Esophagus (tissue), 2 donors: ENCODE measurements at regions not wholly inside any gene's neighbourhood (a gene's known extent, or its start where the extent isn't known, plus 50 kb on each side); places are given as distances from the start of the nearest gene placed in this dataset.

Source experiments
- H3K27ac ChIP-seq, 2 donors: one replicate each; pipeline ENCODE4 v1.5.1; 2013; ENCODE audit warnings: low read depth in 2 of 2, mild to moderate bottlenecking in 2 of 2, inconsistent platforms in 1 of 2, low read length in 1 of 2, moderate library complexity in 1 of 2
- H3K27me3 ChIP-seq, 2 donors: one replicate each; pipeline ENCODE4 v1.6.1; 2013; ENCODE audit warnings: low read length in 2 of 2, control low read depth in 1 of 2, mild to moderate bottlenecking in 1 of 2; ENCODE audit not compliant: insufficient read depth in 2 of 2, control insufficient read depth in 1 of 2
- H3K36me3 ChIP-seq, 2 donors: one replicate each; pipeline ENCODE4 v1.6.1; 2013; ENCODE audit warnings: low read length in 1 of 2; ENCODE audit not compliant: control insufficient read depth in 2 of 2, insufficient read depth in 2 of 2
- H3K4me1 ChIP-seq, 2 donors: one replicate each; pipeline ENCODE4 v1.6.1; 2013; ENCODE audit warnings: low read length in 1 of 2; ENCODE audit not compliant: control insufficient read depth in 2 of 2, insufficient read depth in 2 of 2
- H3K4me3 ChIP-seq, 2 donors: one replicate each; pipeline ENCODE4 v1.5.1; 2013; ENCODE audit warnings: low read length in 2 of 2, mild to moderate bottlenecking in 2 of 2, low read depth in 1 of 2, moderate library complexity in 1 of 2
- H3K9me3 ChIP-seq, 2 donors: one replicate each; pipeline ENCODE4 v1.6.1; 2013; ENCODE audit warnings: mild to moderate bottlenecking in 2 of 2, low read depth in 1 of 2, low read length in 1 of 2, moderate library complexity in 1 of 2; ENCODE audit not compliant: control insufficient read depth in 2 of 2, insufficient read depth in 1 of 2
- WGBS, 2 donors: extraction: QIAGEN DNeasy Blood & Tissue Kit; methylation state at CpG; one replicate each; pipeline ENCODE4 v1.1.7; 2013; 5-methylcytosine and 5-hydroxymethylcytosine counted together
- donor health status: healthy with polysubstance abuse.
- donor health status: Bipolar disorder and iron deficiency.

DNA sequence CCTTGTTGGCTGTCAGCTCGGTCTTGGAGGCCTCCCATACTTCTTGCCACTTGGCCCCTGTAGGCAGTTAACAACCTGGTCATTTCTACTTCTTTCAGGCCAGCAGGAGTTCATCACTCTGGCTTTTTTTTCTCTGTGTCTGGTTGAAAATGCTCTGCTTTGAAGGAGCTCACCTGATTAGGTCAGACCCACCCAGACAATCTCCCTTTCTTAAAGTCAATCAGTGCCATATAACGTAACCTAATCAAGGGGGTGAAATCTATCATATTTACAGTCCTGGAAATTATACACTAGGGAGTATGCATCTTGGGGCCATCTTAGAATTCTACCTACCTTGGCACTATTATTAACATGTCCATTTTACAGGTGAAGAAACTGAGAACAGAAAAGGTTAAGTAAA is 155.4 kb downstream of the SREK1 start:
- WGBS, 2 donors, result 91 to 95% methylated on average over 2 of the region's 2 CpGs
- no peak overlapping the region for H3K4me3 ChIP-seq
- H3K27me3 ChIP-seq, result no peaks in the 10 kb centered on the region
- H3K4me1 ChIP-seq, result no peaks in the 10 kb centered on the region
- H3K27ac ChIP-seq, result no peak overlapping the region
- no peaks in the 10 kb centered on the region for H3K9me3 ChIP-seq
- H3K36me3 ChIP-seq, result no peaks in the 10 kb centered on the region

GRCh38 chr5:66302344-66302743 is 158.2 kb downstream of the SREK1 start:
- 92 to 93% methylated on average over 12 of the region's 12 CpGs for WGBS, 2 donors
- Histone ChIP-seq H3K36me3 (no peaks in the 10 kb centered on the region), H3K4me1 (no peaks in the 10 kb centered on the region), H3K9me3 (no peaks in the 10 kb centered on the region), H3K27ac (no peak overlapping the region), H3K27me3 (no peaks in the 10 kb centered on the region), H3K4me3 (no peak overlapping the region)

DNA sequence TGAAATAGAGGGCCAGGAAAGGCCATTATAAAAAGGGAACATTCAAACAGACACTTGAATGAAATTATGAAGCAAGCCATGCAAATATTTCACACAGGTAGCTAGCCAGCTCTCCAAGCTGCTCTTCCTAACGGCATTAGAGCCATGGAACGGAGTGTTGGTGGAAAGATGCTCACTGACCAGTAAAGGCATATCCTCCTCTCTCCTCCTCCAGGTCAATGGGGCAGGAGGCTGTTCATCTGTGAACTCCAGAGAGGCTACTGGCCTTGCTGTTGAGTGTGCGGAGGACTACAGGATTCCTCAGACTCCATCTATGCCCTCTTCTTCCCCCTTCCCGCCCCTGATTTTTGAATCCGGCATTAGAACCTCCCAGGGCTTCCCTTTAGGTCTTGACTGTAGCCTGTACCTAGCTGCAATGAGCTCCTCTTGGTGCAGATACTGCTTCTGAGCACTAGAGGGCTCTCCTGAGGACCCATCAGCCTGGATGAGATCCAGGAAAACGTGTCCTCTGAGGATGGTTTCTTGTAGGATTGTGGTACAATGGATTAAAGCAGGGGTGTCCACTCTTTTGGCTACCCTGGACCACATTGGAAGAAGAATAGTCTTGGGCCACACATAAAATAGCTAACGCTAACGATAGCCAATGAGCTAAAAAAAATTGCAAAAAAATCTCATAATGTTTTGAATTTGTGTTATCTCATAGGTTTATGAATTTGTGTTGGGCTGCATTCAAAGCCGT is 162.2 kb downstream of the SREK1 start:
- no peaks in the 10 kb centered on the region for H3K9me3 ChIP-seq
- WGBS, 2 donors, result 22 to 28% methylated on average over 9 of the region's 9 CpGs

DNA sequence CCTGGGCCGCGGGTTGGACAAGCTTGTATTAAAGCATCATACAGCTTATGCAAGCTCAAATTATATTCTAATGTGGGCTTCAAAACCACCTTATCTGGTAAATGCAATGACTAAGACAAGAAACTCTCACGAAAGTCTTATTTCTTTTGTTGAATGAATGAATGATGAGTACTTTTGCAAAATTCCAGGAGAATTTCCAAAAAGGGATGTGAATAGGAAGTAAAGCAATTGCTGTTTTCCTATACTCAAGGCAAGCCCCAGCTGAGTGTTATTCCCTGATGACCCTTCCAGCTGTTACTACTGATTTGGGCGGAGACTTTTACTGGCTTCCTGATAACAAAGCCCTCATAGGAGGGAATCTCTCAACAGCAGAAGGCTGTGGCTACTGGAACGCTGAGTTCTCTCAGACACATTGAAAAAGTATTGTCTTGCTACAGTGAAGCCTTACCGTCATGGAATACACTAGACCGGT is 162.8 kb downstream of the SREK1 start:
- Histone ChIP-seq H3K27me3 (no peaks in the 10 kb centered on the region), H3K36me3 (no peaks in the 10 kb centered on the region), H3K4me1 (no peaks in the 10 kb centered on the region), H3K9me3 (no peaks in the 10 kb centered on the region), H3K27ac (no peak overlapping the region), H3K4me3 (no peak overlapping the region)
- 52 to 57% methylated on average over 7 of the region's 7 CpGs for WGBS, 2 donors

More for the DNA sequence above, 162.2 kb downstream of the SREK1 start:
- no peak overlapping the region for H3K4me3 ChIP-seq
- H3K36me3 ChIP-seq, result no peaks in the 10 kb centered on the region
- no peaks in the 10 kb centered on the region for H3K4me1 ChIP-seq
- no peaks in the 10 kb centered on the region for H3K27me3 ChIP-seq
- no peak overlapping the region for H3K27ac ChIP-seq

DNA sequence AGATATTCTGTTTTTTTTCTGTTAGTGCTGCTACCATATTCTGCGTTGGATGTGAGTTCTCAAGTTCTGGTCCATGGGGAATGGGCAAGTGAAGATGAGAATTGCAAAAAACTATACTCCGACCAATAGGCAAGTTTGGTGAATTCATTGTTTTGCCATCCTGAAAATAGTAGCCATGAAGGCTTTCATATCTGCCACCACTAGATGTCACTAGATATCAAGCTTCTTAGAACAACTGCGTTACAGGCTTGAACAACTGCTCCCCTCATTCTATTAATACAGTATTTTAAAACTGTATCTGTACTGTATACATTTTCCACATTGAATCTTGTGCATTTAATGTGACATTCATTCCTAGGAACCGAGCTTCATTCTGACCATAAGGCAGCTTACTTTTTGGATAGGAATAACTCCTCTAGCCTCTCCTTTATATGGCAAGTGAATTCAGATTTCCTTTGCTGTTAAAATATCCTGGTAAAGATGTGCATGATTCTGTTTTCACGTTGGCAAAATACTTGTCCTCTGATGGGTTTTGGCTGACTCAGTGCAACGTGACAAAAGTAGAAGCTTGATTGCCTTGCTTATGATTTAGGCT is 163.6 kb downstream of the SREK1 start:
- no peaks in the 10 kb centered on the region for H3K9me3 ChIP-seq
- no peak overlapping the region for H3K27ac ChIP-seq
- no peak overlapping the region for H3K4me3 ChIP-seq
- H3K27me3 ChIP-seq, result no peaks in the 10 kb centered on the region
- H3K36me3 ChIP-seq, result no peaks in the 10 kb centered on the region
- whole genome bisulfite sequencing, 2 donors, result 9 to 11% methylated on average over 6 of the region's 6 CpGs
- H3K4me1 ChIP-seq, result no peaks in the 10 kb centered on the region

GRCh38 chr5:66312266-66312665 is 168.2 kb downstream of the SREK1 start:
- Histone ChIP-seq H3K4me1 (no peaks in the 10 kb centered on the region), H3K27me3 (no peaks in the 10 kb centered on the region), H3K9me3 (peaks cover 0 to 2% of the 10 kb centered on the region in 2 donors), H3K4me3 (no peak overlapping the region), H3K27ac (no peak overlapping the region), H3K36me3 (no peaks in the 10 kb centered on the region)
- 76 to 83% methylated on average over 2 of the region's 2 CpGs for WGBS, 2 donors

- H3K4me3 ChIP-seq, result no peak overlapping the region
- no peak overlapping the region for H3K27ac ChIP-seq
- no peaks in the 10 kb centered on the region for H3K4me1 ChIP-seq
- no peaks in the 10 kb centered on the region for H3K27me3 ChIP-seq
- peaks cover 0 to 2% of the 10 kb centered on the region in 2 donors for H3K9me3 ChIP-seq
- H3K36me3 ChIP-seq, result no peaks in the 10 kb centered on the region
Measured at GRCh38 chr5:66315784-66316183, 171.7 kb downstream of the SREK1 start.

DNA sequence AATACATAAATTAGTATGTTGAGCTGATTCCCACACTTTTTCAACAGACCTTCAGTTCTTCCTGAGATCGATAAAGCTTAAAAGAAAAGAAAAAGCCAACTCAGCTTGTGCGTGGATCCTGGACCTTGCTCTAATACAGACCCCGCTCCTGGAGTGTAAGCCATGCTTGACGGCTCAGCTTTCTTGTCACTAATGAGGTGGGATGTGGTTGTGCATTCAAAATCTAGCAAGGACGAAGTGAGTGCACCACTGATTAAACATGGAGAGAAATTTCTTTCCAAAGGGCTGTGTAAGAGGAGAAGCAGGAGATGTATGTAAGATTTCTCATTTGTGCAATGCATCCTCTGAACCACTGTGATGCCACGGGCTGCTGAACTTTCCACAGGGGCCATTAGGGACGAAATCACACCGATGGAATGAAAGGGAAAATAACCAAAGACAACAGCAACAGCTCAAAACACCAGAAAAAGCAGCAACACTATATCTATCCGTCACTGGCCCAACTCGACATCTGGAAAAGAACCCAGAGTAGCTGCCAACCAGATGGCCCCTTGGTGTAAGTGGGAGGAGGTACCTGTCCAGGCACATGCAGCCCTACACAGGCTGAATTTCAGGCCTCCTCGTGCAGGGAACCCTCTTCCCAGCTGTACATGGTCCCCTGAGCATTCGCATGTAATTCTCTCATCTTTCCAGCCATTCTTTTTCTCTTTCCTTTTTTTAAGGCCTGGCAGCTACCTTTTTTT is 178.9 kb downstream of the SREK1 start:
- no peaks in the 10 kb centered on the region for H3K9me3 ChIP-seq
- 83 to 85% methylated on average over 12 of the region's 12 CpGs for WGBS, 2 donors

DNA sequence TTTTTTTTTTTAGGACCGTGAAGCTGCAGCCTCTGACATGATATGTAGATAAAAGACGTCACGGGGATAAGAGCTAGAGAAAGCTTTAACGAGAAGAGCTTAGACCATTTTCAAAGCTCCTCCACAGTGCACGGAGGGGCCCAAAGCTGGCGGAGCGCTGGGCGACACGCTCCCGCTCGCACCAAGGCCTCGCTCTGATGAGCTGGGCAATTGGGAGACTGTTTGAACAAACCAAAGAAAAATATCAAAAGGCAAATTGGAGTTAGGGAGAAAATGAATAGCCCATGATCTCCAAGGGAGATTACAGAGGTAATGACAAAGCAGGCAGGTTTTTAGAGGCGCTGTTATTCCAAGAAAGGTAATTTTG is 179.4 kb downstream of the SREK1 start:
- H3K4me3 ChIP-seq, result no peak overlapping the region
- WGBS, 2 donors, result 83% methylated on average over 13 of the region's 13 CpGs
- H3K36me3 ChIP-seq, result no peaks in the 10 kb centered on the region
- no peaks in the 10 kb centered on the region for H3K27me3 ChIP-seq
- no peak overlapping the region for H3K27ac ChIP-seq
- H3K9me3 ChIP-seq, result no peaks in the 10 kb centered on the region
- H3K4me1 ChIP-seq, result peaks cover 0 to 3% of the 10 kb centered on the region in 2 donors

More for the DNA sequence above, 178.9 kb downstream of the SREK1 start:
- Histone ChIP-seq H3K36me3 (no peaks in the 10 kb centered on the region), H3K4me1 (peaks cover 0 to 3% of the 10 kb centered on the region in 2 donors), H3K27me3 (no peaks in the 10 kb centered on the region), H3K27ac (no peak overlapping the region), H3K4me3 (no peak overlapping the region)
